LNCAP (cell line): ENCODE measurements at regions not wholly inside any gene's neighbourhood (a gene's known extent, or its start where the extent isn't known, plus 50 kb on each side); places are given as distances from the start of the nearest gene placed in this dataset.

ENCODE experiments used
- CTCF ChIP-seq: fragments of 450-650 bp; IDR thresholded peaks from 2 replicates; pipeline ENCODE4 v1.5.1; 2017; ENCODE audit warnings: mild to moderate bottlenecking

DNA sequence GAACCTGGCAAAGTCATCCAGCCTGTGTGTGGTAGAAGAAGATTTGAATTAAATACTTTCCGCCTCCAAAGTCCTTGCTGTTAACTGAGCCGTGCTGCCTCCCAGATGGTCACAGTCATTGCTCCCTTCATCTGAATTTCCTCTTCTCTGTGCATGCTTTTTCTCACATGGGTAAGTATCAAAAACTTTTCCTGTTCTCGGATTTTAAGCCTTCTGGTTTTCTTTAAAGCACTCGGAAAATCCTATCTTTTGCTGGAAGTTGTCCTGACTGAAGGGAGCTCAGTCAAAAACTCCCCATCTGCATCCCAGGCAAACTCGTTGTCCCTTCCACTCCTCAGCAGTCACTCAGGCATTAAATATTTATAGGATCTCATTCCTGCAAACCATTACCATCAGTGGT is 290.0 kb upstream of the PIK3R1 start:
- TF ChIP-seq CTCF = no peak

GRCh38 chr5:67921004-67921601 is 294.5 kb upstream of the PIK3R1 start:
- no peak for TF ChIP-seq CTCF

DNA sequence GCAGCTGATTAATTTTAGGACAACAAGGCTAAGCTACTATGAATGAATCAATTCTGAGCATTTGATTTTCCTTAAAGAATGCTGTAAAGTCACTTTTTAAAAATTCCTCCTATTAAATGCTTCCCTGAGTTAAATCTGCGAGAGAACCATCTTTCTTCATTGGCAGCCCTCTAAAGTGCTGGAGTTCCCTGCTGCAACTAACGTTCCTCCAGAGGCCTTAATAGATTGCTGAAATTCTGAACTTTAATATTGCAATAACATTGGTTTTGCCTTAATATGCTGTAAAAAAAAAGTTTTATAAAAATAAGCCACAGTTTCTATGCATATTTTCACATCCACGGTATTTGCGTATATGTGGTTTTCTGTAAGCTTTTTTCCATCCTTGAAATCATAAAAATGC is 298.0 kb upstream of the PIK3R1 start:
- TF ChIP-seq CTCF = no peak

DNA sequence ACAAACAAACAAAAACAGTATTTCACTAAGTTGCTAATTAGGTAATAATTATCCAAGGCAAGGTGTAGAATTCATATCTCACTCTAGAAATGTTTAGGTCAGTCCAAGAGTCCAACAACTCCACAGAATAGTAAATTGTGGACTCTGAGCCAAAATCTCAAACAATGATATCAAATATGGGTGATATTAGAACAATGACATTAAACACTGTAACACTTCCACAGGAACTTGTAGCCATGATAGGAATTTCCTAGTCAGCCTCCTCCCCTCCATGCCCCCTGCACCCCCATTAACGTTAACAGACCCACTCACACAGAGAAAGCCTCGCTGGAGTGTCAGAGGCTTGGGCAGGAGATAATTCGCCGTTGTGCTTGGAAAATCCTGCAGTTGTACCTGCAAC is 305.0 kb upstream of the PIK3R1 start:
- TF ChIP-seq CTCF = no peak

DNA sequence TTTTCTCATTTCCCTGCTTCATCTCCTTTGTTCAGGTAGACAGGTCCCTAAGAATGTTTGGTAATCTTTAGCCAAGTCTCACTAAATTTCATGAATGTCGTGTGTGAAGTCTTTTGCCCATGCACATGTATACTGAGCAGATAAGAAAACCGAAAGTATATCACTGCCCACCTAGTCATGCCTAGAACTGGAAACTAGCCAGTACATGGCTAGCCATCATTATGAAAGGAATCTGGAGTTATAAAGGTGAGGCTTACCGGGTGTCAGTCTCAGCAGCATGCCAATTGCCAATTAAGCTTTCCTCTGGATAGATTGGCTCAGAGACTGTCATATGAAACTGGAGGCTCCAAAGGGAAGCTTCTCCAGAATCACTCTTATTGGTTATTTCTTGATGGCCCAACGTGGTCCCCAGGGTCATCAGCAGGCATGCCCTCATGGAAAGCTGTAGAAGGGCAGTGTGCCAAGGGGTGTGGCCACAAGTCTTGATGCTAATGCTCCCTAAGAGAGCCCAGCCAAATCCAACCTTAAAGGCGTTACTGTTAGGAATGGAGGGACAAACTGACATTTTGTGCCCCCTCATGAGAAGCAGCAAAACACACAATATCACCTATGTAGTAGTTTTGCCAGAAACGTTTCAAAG is 307.3 kb upstream of the PIK3R1 start:
- TF ChIP-seq CTCF = no peak

DNA sequence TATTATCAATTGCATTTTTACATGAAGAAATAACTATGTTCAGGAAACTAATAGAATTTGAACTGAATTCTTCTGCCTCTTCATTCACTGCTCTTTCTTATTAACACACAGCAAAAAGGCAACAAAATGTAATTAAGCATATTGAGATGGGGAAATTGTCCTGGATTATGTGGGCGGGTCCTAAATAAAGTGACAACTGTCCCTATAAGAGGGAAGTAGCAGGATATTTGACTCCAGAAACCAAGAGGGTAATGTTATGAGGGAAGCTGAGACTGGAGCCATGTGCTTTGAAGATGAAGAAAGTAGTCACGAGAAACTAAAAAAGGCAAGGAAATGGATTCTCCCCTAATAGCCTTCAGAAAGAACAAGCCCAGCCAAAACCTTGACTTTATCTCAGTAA is 311.2 kb upstream of the PIK3R1 start:
- no peak for TF ChIP-seq CTCF

- TF ChIP-seq CTCF = no peak
Observed at GRCh38 chr5:67903656-67904055, 311.9 kb upstream of the PIK3R1 start.

DNA sequence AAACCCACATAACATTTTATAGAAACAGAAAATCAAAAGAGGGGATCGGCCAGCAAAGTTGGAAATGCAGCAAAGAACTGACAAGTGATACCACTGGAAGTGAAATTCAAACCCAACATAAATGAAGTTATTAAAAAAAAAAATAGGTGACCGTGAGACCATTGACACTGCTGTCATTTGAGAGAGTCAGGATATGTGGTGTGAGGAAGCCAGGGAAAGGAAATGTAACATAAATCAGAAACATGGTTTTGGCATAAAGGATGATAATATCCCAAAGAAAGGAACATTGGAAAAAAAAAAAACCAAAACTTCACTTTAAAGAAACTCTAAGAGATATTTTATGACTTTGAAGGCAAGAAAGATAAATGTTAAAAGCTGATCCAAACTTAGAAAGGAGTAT is 312.4 kb upstream of the PIK3R1 start:
- no peak for TF ChIP-seq CTCF
